ENCODE measurements at regions not wholly inside any gene's neighbourhood (a gene's known extent, or its start where the extent isn't known, plus 50 kb on each side); places are given as distances from the start of the nearest gene placed in this dataset.

- no peaks in the 10 kb centered on the region for H3K36me3 ChIP-seq (ENCODE audit: control insufficient read depth in 2 of 2, insufficient read depth in 2 of 2, low read length in 1 of 2)
- no peak overlapping the region for H2AFZ ChIP-seq (ENCODE audit: control insufficient read depth, low read depth, low read length)
- SMC1A ChIA-PET (ENCODE audit: uncharacterized antibody, unreplicated experiment) = no interaction called here
- H3K4me3 ChIP-seq = no peak overlapping the region
- no peaks in the 10 kb centered on the region for H4K20me1 ChIP-seq (ENCODE audit: control insufficient read depth, insufficient read depth)
- BruUV-seq (replicated peaks) = no TSS peak
- intact Hi-C loops (cut with micrococcal nuclease; ENCODE audit: unreplicated experiment) = no loop called here
- RAD21 ChIA-PET (ENCODE audit: unreplicated experiment) = no interaction called here
- H3K9me3 ChIP-seq (replicated peaks; ENCODE audit: control insufficient read depth, insufficient read depth, low read length) = no peaks in the 10 kb centered on the region
- no peak overlapping the region for H3K4me2 ChIP-seq (ENCODE audit: control insufficient read depth, insufficient read depth)
- CTCF ChIA-PET = no interaction called here
- H3K79me2 ChIP-seq (ENCODE audit: control insufficient read depth, insufficient read depth, low read length) = no peaks in the 10 kb centered on the region
- FAIRE-seq = no peak
- WGBS (ENCODE audit: insufficient coverage, insufficient replicate concordance, low lambda C conversion rate, missing lambda C conversion rate) = 15% methylated on average over 2 of the region's 2 CpGs
- in situ Hi-C loops (cut with MboI) = no loop called here
- H3K4me1 ChIP-seq (ENCODE audit: control insufficient read depth, insufficient read depth, low read length) = no peaks in the 10 kb centered on the region
- no peak overlapping the region for H3K27ac ChIP-seq (ENCODE audit: control insufficient read depth, insufficient read depth)
- no peaks in the 10 kb centered on the region for H3K27me3 ChIP-seq (replicated peaks in 1 of 2; ENCODE audit: control insufficient read depth in 2 of 2, insufficient read depth in 2 of 2, low read length in 1 of 2)
- no peak for ATAC-seq
- no peak for DNase-seq (ENCODE audit: low read depth, low spot score)
- POLR2A ChIA-PET = no interaction called here
- H3K9ac ChIP-seq (ENCODE audit: control insufficient read depth, insufficient read depth, low read length) = no peak overlapping the region
- TF ChIP-seq ELK1 (IDR thresholded peaks at IDR 0.05; ENCODE audit: low read depth, low read length) = no peak
- no peak for TF ChIP-seq TAF1 (IDR thresholded peaks at IDR 0.05; ENCODE audit: borderline replicate concordance, low read depth, low read length)
- no peak for TF ChIP-seq ZNF24 (IDR thresholded peaks at IDR 0.05)
- no peak for TF ChIP-seq SMAD1 (IDR thresholded peaks at IDR 0.05; ENCODE audit: low read depth, partially characterized antibody)
- no peak for TF ChIP-seq CREM (IDR thresholded peaks at IDR 0.05; ENCODE audit: low read depth)
- no peak for TF ChIP-seq BCL3 (IDR thresholded peaks at IDR 0.05; ENCODE audit: borderline replicate concordance, insufficient read depth, low read depth, low read length, poor library complexity, severe bottlenecking)
- no peak for TF ChIP-seq SREBF2 (IDR thresholded peaks at IDR 0.05; ENCODE audit: low read length)
- TF ChIP-seq MEF2A (IDR thresholded peaks at IDR 0.05; ENCODE audit: insufficient read depth, low read depth, low read length) = no peak
- TF ChIP-seq CHD2 (IDR thresholded peaks at IDR 0.05; ENCODE audit: borderline replicate concordance, low read depth, low read length) = no peak
- no peak for TF ChIP-seq USF2 (IDR thresholded peaks at IDR 0.05; ENCODE audit: borderline replicate concordance, low read depth, low read length)
- no peak for TF ChIP-seq WRNIP1 (IDR thresholded peaks at IDR 0.05; ENCODE audit: borderline replicate concordance, low read depth, low read length)
- TF ChIP-seq CBX5 (IDR thresholded peaks at IDR 0.05; ENCODE audit: low read depth) = no peak
- no peak for TF ChIP-seq MEF2B (IDR thresholded peaks at IDR 0.05; ENCODE audit: partially characterized antibody, poor library complexity, severe bottlenecking)
- no peak for TF ChIP-seq NKRF (conservative IDR thresholded peaks at IDR 0.05)
- TF ChIP-seq RBBP5 (conservative IDR thresholded peaks at IDR 0.05) = no peak
- no peak for TF ChIP-seq JUNB (IDR thresholded peaks at IDR 0.05)
- TF ChIP-seq ASH2L (IDR thresholded peaks at IDR 0.05; ENCODE audit: borderline replicate concordance, low read depth) = no peak
Observed at GRCh38 chr6:19757036-19757435, 80.1 kb upstream of the ID4 start.

Measured in GM12878 (cell line).